Amniotic stem cell (primary cell): ENCODE measurements at regions not wholly inside any gene's neighbourhood (a gene's known extent, or its start where the extent isn't known, plus 50 kb on each side); places are given as distances from the start of the nearest gene placed in this dataset.

Experiments
- DNase-seq: peaks from one replicate; lab custom pipeline; 2025; lab: John Stamatoyannopoulos, UW

DNA sequence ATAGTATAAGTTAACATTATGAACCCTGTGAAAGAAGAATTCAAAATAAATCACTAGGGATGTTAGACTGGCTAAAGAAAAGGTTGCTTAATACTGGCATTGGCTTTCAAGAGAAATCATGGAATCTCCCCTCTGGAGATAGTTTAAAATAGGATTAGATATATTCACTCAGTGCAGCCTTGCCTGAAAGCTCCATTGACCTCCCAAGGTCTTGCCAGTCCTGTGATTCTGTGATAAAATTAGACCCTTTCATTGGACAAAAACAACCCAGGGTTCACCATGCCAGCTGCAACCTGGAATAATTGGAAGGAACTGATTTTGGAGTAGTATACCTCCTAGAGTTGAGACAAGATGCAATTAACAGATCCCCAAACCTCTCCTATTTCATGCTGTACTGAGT, 588.1 kb upstream of the MEF2C start:
- no peak for DNase-seq

DNA sequence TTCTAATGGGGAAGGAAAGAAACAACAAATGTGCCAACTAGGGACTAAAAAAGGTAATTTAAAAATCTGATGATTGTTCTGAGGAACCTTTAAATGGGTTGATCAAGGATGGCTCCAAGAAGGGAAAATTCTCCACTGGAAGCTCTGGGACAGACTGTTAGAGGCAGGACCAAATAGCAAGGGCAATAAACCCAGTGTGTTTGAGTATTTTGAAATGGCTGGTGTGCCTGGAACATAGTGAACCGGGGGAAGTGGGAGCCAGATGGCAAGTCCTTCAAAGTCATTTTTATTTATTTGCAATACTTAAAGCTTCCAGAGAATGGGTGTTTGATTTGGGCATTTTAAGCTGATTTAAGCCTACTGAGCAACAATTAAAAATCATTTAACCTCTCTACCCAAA, 587.7 kb upstream of the MEF2C start:
- no peak for DNase-seq

DNA sequence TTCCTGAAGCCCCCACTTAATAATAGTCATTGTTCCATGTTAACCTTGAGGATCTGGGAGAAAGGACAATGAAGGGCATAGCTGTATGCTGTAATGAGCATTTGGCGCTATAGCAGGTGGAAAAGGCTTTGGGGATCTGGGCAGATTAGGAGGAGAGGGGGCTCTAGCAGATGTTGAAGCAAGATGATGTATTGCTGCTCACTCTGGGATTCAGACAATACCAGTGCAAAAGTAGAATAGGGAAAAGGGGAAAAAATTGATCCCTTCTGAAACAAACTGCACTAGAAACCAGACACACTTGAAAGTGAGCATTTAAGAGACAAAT, 575.3 kb upstream of the MEF2C start:
- DNase-seq: no peak

DNA sequence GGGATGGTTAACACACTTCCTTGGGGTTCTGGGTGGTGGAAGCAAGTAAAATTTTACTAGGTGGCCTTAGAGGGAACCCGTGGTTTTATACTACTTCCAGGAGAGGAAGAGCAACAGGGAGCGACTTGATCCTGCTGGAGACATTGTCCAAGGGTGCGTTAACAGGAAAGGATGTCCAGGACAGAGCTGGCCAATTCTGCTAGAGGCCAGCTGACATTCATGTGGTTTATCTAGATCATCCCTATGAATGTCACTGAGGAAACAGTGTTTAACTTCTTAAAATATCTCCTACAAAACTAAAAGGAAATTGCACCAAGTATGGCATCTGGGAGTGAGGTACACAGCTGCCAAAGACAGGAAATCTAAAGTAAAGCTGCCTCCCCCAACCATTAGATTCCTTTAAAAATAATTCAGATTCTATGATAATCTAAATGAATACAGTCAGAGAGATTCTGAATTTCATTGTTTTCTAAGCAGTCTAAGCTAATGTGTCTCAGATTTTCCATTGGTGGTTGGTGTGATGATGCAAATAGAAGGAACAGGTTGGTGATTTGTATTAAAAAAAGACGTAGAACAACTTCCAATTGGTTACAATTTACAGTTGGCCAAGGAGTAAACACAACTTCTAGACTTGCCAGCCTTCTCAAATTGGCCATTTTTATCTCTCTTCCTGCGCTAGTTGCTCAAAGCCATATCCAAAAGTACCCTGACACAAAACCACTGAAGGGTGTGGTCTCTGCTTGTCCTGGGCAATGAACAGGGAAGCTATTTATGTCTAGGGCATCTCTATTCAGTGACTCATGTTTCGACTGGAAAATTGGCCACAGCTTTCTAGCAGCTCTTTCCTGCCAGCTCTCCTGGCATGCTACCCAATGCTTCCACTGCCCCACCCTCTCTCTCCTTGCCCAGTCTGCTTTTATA, 574.7 kb upstream of the MEF2C start:
- DNase-seq: peak; percentile 8

DNA sequence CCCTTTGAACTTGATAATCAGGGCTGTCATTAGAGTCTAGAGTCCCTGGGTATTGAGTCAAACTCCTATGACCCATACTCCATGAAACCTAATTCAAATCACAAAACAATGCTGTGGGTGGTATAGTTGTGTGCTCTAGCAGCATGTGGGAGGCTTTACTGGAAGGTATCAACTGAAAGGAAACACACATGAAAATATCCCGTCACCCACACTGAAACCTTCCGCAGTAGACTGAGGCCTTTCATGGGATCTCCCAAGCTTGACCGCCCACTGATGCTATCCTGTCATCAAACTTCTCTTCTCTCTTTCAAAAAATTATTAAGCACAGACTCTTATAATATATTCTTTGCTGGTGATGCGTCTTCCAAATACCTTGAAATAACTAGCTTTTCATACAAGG, 569.1 kb upstream of the MEF2C start:
- DNase-seq: no peak

DNA sequence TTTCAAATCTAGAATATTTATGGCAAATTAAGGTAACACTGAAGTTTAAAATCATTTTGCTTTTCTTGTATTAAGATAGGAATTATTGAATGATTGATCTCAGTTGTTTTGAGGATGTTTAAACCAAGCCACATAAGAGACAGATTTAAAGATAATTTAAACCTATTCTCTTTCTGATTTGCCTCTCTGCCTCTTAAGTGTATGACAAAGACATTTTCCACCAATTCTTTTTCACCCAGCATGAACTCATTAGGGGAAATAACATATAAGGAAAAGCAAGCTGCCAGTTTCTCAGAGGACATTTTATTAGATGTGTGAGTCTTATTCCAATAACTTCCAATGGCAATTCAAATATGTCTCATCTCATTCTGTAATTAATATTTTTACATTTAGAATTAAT, 568.3 kb upstream of the MEF2C start:
- DNase-seq: no peak

DNA sequence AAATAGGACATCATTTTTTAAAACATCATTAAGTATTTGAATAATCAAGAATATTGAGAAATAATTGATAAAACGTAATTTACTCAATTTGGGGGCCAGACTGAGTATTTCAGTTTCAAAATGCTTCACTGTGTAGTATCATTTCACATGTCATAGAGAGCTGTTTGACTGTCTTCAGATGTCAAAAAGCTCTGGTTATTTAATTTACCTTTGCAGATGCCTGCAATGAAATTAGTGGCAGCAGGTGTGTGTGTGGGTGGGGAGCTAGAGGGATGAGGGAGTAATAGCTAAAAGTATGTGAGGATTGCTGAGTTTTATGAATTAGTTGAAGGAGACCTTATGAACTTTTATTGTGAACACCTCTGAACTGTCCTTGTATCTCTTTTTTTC, 567.2 kb upstream of the MEF2C start:
- no peak for DNase-seq

DNA sequence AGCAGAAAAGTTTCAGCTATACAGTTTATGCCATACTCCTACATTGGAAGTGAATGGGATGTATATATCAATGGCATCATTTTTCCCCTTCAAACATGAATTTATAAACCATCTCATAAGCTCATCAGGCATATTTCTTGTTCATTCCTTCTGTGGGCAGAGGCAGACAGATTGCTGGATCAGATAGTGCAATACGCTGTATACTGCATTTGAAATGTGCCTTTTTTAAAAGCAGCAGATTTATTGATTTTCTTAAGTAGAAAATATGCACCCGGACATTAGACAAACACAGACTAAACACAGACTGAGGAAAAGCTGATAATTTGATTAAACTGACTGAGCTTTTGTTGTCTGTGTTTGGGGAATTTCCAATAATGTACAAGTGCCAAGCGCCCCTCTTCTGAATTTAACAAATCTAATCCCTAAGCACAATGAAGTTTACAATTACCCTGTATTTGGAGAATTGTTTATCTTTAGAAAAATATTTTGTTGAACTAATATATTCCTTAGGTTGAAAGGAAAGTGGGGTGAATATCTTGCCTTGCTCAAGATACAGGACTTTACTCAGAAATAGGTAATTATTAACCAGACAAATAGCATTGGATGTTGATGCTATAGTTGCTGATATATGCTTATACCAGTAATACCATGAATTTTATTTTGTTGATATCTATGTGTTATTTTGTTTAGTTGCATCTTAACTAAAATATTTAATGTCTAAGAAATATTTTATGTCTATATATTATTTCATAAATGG, 566.6 kb upstream of the MEF2C start:
- no peak for DNase-seq

DNA sequence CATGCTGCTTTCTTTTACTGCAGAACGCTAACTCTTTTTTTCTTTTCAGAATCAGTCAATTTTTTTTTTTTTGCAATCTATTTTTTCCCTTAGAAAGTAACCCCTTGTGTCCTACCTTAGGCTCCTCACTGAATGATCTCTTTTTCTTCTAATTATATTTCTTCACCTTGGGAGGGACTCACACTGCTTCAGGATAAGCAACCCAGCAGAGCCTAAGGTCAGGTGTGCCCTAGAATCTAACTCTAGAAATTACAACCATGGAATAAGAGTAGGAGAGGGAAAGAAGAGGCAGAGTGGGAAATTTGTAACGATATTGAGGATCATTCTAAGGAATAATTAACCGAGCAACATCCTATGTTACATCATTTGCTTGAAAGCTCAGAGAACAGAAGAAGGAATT, 564.0 kb upstream of the MEF2C start:
- DNase-seq: no peak

DNA sequence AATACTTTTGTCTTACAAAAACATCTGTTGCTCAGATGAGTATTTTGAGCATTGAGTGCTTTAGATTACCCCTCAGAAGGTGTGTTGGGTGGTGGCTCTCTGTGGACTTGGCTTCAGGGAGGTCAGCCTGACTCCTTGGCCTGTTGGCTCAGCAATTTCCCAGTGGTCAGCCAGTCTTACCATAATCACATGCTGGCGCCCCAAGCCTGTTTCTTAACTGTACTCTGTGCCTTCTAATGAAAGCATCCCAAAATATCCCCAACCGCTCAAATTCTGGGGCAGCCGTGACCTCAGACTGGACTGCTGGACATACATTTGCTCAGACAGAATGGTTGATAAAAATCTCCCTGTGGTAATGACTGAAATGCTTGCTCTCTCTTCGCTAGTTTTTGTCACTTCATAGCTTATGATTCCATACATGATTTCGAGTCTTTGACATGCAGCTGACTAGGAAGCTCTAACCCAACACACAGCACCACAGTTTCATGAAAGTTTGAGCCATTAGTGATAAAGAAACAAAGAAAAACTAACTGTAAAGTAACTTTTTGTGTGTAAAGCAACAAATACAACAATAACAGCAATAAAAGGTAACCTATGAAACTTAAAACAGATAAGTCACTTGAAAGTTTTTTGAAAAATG, 562.2 kb upstream of the MEF2C start:
- no peak for DNase-seq

DNA sequence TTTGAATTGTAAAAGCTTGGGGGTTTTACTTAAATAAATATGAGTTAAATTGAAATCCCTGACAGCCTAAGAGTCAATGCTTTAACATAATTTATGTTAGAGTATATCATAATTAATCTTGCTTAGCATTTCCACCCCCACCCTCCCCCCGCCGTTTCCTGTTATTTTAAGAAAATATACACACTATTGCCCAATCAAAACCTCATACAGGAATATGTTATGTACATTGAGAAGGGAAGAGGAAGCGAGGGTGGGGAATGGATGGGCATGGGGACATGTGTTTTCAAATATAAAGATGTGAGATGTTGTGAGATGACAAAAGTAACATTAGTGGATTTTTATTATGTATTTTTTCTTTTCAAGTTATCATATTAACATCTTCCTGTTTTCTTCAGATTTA, 561.1 kb upstream of the MEF2C start:
- DNase-seq: no peak

DNA sequence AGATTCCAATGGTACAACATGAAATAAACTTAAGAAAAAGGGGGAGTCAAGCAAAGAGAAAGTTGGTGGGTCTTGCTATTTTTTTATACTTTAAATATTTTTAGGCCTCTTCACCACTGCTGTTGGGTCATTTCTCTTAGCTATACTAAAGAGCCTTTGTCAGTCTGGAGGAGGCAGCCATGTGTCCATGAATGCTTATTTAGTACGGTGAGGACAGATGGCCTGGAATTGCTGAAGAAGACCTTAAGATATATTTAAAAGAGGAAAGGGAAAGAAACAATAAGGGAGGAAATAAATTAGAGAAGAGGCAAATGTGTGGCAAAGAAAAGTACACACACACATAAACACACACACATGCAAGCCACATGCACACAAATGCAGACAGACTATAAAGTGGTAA, 560.5 kb upstream of the MEF2C start:
- DNase-seq: no peak

DNA sequence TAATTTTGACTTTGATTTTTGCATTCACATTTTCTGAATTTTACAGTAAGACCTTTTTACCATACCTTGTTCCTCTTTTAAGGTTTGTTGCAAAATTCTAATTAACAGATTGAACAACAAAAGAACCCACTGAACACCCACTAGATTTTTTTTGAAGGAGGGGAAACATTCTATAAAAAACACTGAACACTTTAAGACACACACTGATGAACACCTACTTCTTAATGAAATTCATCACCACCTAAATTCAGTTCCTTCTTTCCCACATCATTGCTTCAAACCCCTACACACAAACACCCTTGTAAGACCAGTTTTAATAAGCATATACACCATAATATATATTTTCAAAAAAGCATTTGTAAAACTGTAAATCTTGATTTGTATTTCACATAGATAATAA, 559.0 kb upstream of the MEF2C start:
- DNase-seq: no peak

DNA sequence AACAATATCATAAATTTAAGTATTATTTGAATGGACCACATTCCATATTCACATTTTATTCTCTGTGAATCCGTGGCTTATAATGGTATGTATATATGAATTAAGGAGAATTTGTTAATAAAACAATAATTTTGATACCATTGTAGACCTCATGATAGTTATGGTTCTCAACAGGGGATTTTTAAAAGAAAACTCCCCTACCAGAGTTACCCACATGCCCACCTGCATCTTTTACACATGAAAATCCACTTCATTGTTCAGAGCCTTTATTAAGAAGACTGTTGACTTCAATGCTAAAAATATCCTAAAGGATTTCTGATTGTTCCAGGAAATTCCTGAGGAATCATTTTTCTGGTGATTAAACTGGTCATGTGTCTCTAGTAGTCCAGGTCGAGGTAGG, 557.7 kb upstream of the MEF2C start:
- DNase-seq: no peak

DNA sequence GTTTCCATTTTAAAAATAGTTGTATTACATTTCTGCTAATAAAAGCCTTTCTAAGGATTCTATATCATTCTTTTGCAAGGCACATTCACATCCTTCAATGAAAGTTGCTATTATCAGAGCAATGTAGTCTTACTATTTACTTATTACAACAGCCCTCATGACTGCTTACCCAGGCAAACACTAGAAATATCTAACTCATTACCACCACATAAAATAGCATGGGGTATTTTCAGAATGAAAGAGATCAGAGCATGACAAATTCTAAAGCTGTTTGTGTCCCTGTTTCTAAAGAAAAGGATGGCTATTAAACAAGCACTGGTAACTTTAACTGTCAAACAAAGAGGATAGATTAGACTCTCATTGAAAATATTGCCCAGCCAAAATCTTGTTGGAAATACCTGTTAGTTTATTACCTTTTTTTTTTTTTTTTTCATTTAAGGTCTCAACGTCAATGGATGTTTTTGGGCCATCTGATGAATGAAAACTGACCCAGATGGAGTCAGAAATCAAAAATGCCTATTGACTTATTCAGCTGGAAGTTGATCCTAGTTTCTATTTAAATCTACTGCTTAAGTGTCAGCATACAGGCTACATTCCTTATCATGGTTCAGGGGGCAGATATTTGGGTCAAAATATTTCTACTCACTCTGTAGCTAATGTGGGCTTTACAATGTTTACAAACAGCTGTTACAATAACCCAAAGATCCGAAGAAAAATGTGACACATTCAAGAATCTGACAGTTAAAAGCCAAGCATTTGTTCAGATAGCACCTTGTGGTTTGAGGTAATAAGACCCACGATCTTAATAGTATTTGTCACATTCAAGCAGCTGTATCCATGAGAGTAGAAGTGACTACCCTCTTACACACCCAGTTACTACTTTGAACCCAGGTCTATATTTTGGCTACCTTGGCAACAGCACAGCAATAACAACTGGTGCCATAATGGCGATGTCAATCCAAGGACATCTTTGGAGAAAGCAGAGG, 554.8 kb upstream of the MEF2C start:
- no peak for DNase-seq

DNA sequence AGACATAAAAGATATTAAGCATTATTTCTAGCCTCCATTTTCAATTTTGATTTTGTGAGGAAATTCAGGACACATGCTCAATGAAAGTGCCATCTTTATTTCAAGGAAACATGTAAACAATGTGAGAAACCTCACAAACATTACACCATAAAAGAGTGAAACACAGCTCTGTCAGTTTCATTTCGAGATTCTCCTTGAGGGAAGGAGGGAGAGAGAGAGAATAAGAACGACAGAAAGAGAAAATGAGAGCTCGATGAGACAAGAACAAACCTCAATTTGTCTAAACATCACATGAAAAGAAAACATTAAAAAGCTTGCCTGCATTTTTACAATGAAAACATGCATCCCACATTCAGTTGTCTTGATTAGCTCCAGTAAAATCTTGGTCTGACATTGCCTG, 553.5 kb upstream of the MEF2C start:
- DNase-seq: no peak

DNA sequence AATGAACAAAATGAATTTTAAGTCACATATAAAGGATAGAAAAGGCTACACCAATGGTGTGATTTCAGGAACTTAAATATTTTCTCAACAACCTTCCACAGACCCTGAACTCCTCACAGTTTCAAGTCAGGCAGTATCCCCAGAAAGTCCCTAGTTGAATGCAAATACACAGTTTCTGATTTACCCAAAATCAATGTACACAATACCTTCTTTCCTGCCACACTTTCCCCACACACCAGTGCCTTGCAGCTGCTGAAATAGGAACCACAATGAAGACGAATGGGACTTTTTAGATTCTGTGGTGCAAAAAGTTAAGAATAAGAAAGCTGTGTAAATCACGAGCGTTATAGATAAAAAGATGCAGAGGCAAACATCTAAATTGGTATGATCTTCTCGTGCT, 552.4 kb upstream of the MEF2C start:
- no peak for DNase-seq

DNA sequence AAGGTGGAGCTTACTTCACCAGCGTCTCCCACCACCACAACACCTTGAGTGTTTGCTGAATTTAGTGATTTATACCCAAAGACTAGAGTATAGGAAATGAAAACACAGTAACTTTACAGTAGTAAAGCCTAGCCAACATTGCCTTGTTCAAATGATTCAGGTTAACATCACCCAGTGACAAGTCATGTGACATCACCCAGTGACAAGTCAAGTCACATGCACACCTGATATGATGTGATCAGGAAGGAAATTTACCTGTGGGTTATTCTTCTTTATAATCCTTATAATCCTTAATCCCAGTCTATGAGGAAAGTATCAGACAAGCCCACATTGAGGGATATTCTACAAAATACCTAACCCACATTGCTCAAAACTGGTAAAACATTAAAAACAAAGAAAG, 545.6 kb upstream of the MEF2C start:
- DNase-seq: no peak

DNA sequence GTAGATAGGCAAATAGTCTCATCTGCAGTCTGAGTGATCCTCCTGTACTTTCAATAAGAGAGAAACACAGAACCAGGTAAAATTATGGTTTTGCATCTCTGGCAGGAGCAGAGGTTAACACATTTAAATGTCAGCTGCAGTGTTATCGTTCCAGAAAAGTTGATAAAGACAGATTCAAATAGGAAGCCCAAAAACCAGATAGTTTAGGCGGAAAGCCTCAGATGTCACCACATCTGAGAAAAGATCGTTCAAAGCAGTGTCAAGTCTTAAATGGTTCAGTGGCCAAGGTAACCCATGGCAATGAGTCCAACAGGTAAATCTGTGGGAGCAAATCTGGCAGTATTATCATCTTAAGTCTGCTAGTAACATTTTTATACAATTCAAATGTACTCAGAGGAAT, 542.1 kb upstream of the MEF2C start:
- no peak for DNase-seq

DNA sequence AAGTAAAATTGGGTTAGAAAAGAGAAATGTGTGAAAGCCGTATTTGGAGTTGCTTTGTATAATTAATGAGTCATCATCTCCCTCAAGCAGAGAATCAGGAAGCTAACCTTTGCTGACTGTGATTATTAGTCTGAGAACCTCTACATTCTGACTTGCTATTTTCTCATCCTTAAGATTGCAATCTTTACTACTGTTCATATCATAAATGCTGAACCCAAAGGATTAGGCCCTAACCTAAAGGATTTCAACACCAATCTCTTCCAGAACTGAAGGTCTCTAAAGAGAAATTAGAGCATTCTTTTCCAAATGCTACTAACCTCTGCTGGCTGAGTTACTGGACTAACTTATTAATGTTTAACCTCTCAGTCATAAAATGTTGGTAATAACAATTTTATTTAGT, 538.1 kb upstream of the MEF2C start:
- DNase-seq: no peak

DNA sequence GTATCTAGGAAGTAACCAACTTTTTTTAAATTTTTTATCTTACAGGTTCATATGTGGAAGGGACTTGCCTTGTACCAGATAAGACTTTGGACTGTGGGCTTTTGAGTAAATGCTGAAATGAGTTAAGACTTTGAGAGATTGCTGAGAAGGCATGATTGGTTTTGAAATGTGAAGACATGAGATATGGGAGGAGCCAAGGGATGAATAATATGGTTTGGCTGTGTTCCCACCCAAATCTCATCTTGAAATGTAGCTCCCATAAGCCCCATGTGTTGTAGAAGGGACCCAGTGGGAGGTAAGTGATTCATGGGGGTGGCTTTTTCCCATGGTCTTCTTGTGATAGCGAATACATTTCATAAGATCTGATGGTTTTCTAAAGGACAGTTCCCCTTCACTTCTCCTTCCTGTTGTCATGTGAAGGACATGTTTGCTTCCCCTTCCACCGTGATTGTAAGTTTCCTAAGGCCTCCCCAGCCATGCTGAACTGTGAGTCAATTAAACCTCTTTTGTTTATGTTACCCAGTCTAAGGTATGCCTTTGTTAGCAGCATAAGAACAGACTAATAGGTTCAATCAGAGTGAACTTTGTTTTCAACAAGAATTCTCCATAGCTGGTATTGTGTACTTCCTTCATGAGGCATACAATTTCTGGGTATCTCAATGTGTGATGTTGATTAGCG, 535.6 kb upstream of the MEF2C start:
- DNase-seq: no peak
